Activated gamma-delta T cell treated with Interleukin-2 at 50 U/mL for 16 hours (primary cell): ENCODE measurements at regions not wholly inside any gene's neighbourhood (a gene's known extent, or its start where the extent isn't known, plus 50 kb on each side); places are given as distances from the start of the nearest gene placed in this dataset.

Source experiments
- DNase-seq: peaks from one replicate; pipeline ENCODE4 v3.0.0-alpha.2; 2020

- DNase-seq, result no peak
These were observed 1723.3 kb downstream of the EFNA5 start for GRCh38 chr5:105947461-105947860.

- DNase-seq, result no peak
These were observed 1725.3 kb downstream of the EFNA5 start for GRCh38 chr5:105945203-105945972.

- DNase-seq, result no peak
These were observed 1730.6 kb downstream of the EFNA5 start for GRCh38 chr5:105940181-105940580.

- DNase-seq, result no peak
These were observed 1736.6 kb downstream of the EFNA5 start for GRCh38 chr5:105934171-105934570.

- DNase-seq, result no peak
These were observed 1738.8 kb downstream of the EFNA5 start for GRCh38 chr5:105931881-105932421.

- DNase-seq, result no peak
These were observed 1740.9 kb downstream of the EFNA5 start for GRCh38 chr5:105929858-105930257.

GRCh38 chr5:105924366-105924765 is 1746.4 kb downstream of the EFNA5 start:
- no peak for DNase-seq

- no peak for DNase-seq
These were observed 1748.2 kb downstream of the EFNA5 start for GRCh38 chr5:105922574-105922973.

- no peak for DNase-seq
These were observed 1748.7 kb downstream of the EFNA5 start for GRCh38 chr5:105922080-105922479.

- DNase-seq, result no peak
These were observed 1753.5 kb downstream of the EFNA5 start for GRCh38 chr5:105917189-105917588.

- no peak for DNase-seq
These were observed 1763.7 kb downstream of the EFNA5 start for GRCh38 chr5:105907016-105907415.

GRCh38 chr5:105905392-105905791 is 1765.3 kb downstream of the EFNA5 start:
- DNase-seq, result no peak

- no peak for DNase-seq
These were observed 1767.7 kb downstream of the EFNA5 start for GRCh38 chr5:105903069-105903468.

- no peak for DNase-seq
These were observed 1771.0 kb downstream of the EFNA5 start for GRCh38 chr5:105899726-105900125.

- no peak for DNase-seq
These were observed 1772.6 kb downstream of the EFNA5 start for GRCh38 chr5:105898183-105898582.

- no peak for DNase-seq
These were observed 1785.5 kb downstream of the EFNA5 start for GRCh38 chr5:105885266-105885665.

GRCh38 chr5:105882956-105883481 is 1787.7 kb downstream of the EFNA5 start:
- DNase-seq, result no peak

GRCh38 chr5:105878402-105878801 is 1792.3 kb downstream of the EFNA5 start:
- no peak for DNase-seq

- DNase-seq, result no peak
These were observed 1793.1 kb downstream of the EFNA5 start for GRCh38 chr5:105877592-105877991.

GRCh38 chr5:105874316-105874715 is 1796.4 kb downstream of the EFNA5 start:
- DNase-seq, result no peak

GRCh38 chr5:105872569-105873270 is 1798.0 kb downstream of the EFNA5 start:
- DNase-seq, result no peak

GRCh38 chr5:105868038-105868780 is 1802.5 kb downstream of the EFNA5 start:
- DNase-seq, result no peak

- no peak for DNase-seq
These were observed 1804.9 kb downstream of the EFNA5 start for GRCh38 chr5:105865834-105866233.
